ENCODE measurements at regions not wholly inside any gene's neighbourhood (a gene's known extent, or its start where the extent isn't known, plus 50 kb on each side); places are given as distances from the start of the nearest gene placed in this dataset.

GRCh38 chr3:102195198-102195948 is 239.4 kb upstream of the ZPLD1 start:
- no peak for TF ChIP-seq CTCF (conservative IDR thresholded peaks at IDR 0.05 in 1 of 2, IDR thresholded peaks at IDR 0.05 in 1 of 2; ENCODE audit: low read depth in 1 of 2, low read length in 2 of 2)
- TF ChIP-seq EZH2 (IDR thresholded peaks at IDR 0.05; ENCODE audit: low read length, missing control alignments): no peak

Measured in fibroblast of lung (primary cell).